AG04450 (cell line): ENCODE measurements at regions not wholly inside any gene's neighbourhood (a gene's known extent, or its start where the extent isn't known, plus 50 kb on each side); places are given as distances from the start of the nearest gene placed in this dataset.

ENCODE experiments used
- CTCF ChIA-PET: fragments of 300-600, 350-600 bp; formaldehyde crosslinking; extraction: SDS; loops from one replicate; lab custom pipeline; 2022; ENCODE audit warnings: antibody characterized with exemption, inconsistent platforms; lab: Charles Lee
- POLR2A ChIA-PET: fragments of 350-600 bp; formaldehyde crosslinking; extraction: SDS; loops from one replicate; lab custom pipeline; 2021; ENCODE audit warnings: antibody characterized with exemption, inconsistent platforms; lab: Yijun Ruan, JAX
- DNase-seq: peaks from one replicate; pipeline ENCODE4 v3.0.0-alpha.2; 2011; ENCODE audit warnings: low read depth, low spot score
- H3K27ac ChIP-seq: one replicate; pipeline ENCODE4 v1.5.1; 2012; ENCODE audit warnings: low read depth, low read length, control low read depth
- H3K27me3 ChIP-seq: one replicate; pipeline ENCODE4 v1.6.0; 2012; ENCODE audit warnings: low read length; ENCODE audit not compliant: control insufficient read depth, insufficient read depth
- H3K4me3 ChIP-seq: 2 replicates; pipeline ENCODE4 v1.5.1; 2011; ENCODE audit warnings: mild to moderate bottlenecking, low read depth, low read length, control low read depth
- H3K9me3 ChIP-seq: 2 replicates; pipeline ENCODE4 v1.5.1; 2012; ENCODE audit warnings: low read length; ENCODE audit not compliant: control insufficient read depth, insufficient read depth
- CTCF ChIP-seq: IDR thresholded peaks from 2 replicates; pipeline ENCODE4 v1.5.1; 2011; ENCODE audit warnings: low read depth, low read length, control low read depth, inconsistent platforms

GRCh38 chr18:71902482-71902881 is 641.7 kb downstream of the CBLN2 start:
- POLR2A ChIA-PET, result no interaction called here
- no peaks in the 10 kb centered on the region for H3K27me3 ChIP-seq
- no peak for TF ChIP-seq CTCF

GRCh38 chr18:71899707-71900472 is 644.3 kb downstream of the CBLN2 start:
- ChIA-PET POLR2A (no interaction called here), CTCF (no interaction called here)
- H3K4me3 ChIP-seq, result no peak overlapping the region
- no peak overlapping the region for H3K27ac ChIP-seq
- DNase-seq, result no peak
- no peaks in the 10 kb centered on the region for H3K27me3 ChIP-seq
- TF ChIP-seq CTCF, result no peak
- H3K9me3 ChIP-seq, result peaks cover 4% of the 10 kb centered on the region

More at GRCh38 chr18:71902482-71902881, 641.7 kb downstream of the CBLN2 start:
- H3K27ac ChIP-seq, result no peak overlapping the region
- no peak overlapping the region for H3K4me3 ChIP-seq
- CTCF ChIA-PET, result no interaction called here
- H3K9me3 ChIP-seq, result peaks cover 4% of the 10 kb centered on the region
- DNase-seq, result no peak

GRCh38 chr18:71899183-71899582 is 645.0 kb downstream of the CBLN2 start:
- CTCF ChIA-PET, result no interaction called here
- DNase-seq, result no peak
- Histone ChIP-seq H3K27ac (no peak overlapping the region), H3K27me3 (no peaks in the 10 kb centered on the region), H3K4me3 (no peak overlapping the region), H3K9me3 (peaks cover 4% of the 10 kb centered on the region)
- POLR2A ChIA-PET, result no interaction called here
- TF ChIP-seq CTCF, result no peak

GRCh38 chr18:71887509-71887908 is 656.6 kb downstream of the CBLN2 start:
- POLR2A ChIA-PET, result no interaction called here
- no peaks in the 10 kb centered on the region for H3K9me3 ChIP-seq
- TF ChIP-seq CTCF, result no peak
- H3K4me3 ChIP-seq, result no peak overlapping the region
- no peak overlapping the region for H3K27ac ChIP-seq
- CTCF ChIA-PET, result no interaction called here
- no peaks in the 10 kb centered on the region for H3K27me3 ChIP-seq
- no peak for DNase-seq

GRCh38 chr18:71878226-71878625 is 665.9 kb downstream of the CBLN2 start:
- Histone ChIP-seq H3K27ac (no peak overlapping the region), H3K27me3 (no peaks in the 10 kb centered on the region), H3K4me3 (no peak overlapping the region), H3K9me3 (no peaks in the 10 kb centered on the region)
- no peak for DNase-seq
- POLR2A ChIA-PET, result no interaction called here
- CTCF ChIA-PET, result no interaction called here
- TF ChIP-seq CTCF, result no peak
